Sciatic nerve (tissue), 2 donors: ENCODE measurements at regions not wholly inside any gene's neighbourhood (a gene's known extent, or its start where the extent isn't known, plus 50 kb on each side); places are given as distances from the start of the nearest gene placed in this dataset.
A peak's percentile ranks its signal among the peaks of the same experiment; 100 is the strongest.
"Not testable (repeated sequence)": the region's sequence is repeated elsewhere in the genome, so short reads cannot be mapped to it uniquely, and the experiment has no call there.

Experiments used
- ATAC-seq: fragments of 200-7000 bp; cut with Tn5 transposase; one replicate; pipeline ENCODE4 v1.9.1; 2020; ENCODE audit warnings: mild to moderate bottlenecking, moderate library complexity
- DNase-seq: peaks from one replicate; pipeline ENCODE4 v3.0.0-alpha.2; 2020; ENCODE audit warnings: low spot score
- intact Hi-C: fragments of 100-400 bp; cut with DNase I; formaldehyde crosslinking; loops from one replicate; pipeline ENCODE4 v1.14.2; 2022
- donor health status: DM: no; HTN: no; CAD: no.
- donor health status: DM: no; HTN: no; CAD: no.

- DNase-seq, ATAC-seq, intact Hi-C loops: not testable (repeated sequence)
These were observed 84.3 kb downstream of the MRPL57 start for GRCh38 chr13:21260561-21261290.

DNA sequence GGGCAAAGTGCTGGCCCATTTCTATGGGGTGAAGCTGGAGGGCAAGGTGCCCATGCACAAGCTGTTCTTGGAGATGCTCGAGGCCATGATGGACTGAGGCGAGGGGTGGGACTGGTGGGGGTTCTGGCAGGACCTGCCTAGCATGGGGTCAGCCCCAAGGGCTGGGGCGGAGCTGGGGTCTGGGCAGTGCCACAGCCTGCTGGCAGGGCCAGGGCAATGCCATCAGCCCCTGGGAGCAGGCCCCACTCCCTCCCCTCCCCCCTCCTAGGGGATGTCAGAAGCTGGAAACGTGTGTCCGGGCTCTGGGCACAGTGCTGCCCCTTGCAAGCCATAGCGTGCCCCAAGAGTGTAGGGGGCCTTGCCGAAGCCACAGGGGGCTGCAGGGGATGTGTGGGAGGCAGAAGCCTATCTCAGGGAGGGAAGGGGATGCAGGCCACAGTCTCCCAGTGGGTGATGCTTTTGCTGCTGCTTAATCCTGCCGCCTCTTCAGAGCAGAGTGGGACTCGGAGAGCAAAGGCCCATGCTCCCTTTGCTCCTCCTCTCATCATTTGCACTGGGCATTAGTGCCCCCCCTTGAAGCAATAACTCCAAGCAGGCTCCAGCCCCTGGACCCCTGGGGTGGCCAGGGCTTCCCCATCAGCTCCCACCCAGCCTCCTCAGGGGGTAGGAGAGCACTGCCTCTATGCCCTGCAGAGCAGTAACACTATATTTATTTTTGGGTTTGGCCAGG, 85.2 kb downstream of the MRPL57 start:
- DNase-seq, ATAC-seq, intact Hi-C loops: not testable (repeated sequence)

GRCh38 chr13:21263909-21264308, 87.5 kb downstream of the MRPL57 start:
- DNase-seq, intact Hi-C loops, ATAC-seq: not testable (repeated sequence)

DNA sequence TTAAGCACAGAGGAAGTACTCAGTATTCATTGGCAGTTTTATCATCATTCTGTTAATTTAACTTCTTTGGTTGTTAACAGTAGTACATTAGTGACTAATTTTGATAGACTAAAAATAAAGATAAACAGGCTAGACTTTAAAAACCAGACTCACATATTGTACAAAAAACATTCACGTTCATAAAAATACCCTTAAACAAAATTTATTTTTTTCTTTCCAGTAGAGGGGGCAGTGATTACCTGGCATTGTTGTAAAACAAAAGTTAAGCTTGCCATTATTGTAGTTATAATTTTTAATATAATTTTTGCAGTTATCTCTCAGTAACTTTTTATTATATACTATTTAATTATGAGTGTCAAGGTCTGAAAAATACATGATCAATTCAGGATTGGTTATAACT, 92.0 kb downstream of the MRPL57 start:
- ATAC-seq, intact Hi-C loops, DNase-seq: not testable (repeated sequence)

DNA sequence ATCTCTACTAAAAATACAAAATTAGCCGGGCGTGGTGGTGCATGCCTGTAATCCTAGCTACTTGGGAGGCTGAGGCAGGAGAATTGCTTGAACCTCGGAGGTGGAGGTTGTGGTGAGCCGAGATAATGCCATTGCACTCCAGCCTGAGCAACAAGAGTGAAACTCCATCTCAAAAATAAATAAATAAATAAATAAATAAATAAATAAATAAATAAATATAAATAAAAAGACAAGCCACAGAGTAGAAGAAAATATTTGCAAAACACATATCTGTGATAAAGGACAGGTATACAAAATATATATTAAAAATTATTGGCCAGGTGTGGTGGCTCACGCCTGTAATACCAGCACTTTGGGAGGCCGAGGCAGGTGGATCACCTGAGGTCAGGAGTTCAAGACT, 96.0 kb downstream of the MRPL57 start:
- DNase-seq, intact Hi-C loops, ATAC-seq: not testable (repeated sequence)

- ATAC-seq, intact Hi-C loops, DNase-seq: not testable (repeated sequence)
These were observed 98.0 kb downstream of the MRPL57 start for GRCh38 chr13:21274457-21274856.

GRCh38 chr13:21282065-21282464, 105.6 kb downstream of the MRPL57 start:
- intact Hi-C loops = no loop called here
- no peak for ATAC-seq

GRCh38 chr13:21287331-21287907, 111.0 kb downstream of the MRPL57 start:
- DNase-seq (no peak), ATAC-seq (no peak)
- intact Hi-C loops = no loop called here

More at GRCh38 chr13:21282065-21282464, 105.6 kb downstream of the MRPL57 start:
- no peak for DNase-seq

DNA sequence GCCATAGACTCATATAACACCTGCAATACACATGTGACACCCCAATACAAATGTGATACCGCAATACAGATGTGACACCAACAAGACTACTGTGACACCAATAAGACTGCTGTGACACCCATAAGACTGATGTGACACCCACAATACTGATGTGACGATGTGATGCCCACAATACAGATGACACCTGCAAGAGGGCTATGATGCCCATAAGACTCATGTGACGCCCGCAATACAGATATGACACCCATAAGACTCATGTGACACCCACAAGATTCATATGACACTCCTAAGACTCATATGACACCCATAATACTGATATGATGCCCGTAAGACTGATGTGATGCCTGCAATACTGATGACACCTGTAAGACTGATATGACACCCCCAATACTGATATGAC, 113.0 kb downstream of the MRPL57 start:
- intact Hi-C loops = no loop called here
- ATAC-seq (no peak), DNase-seq (no peak)

DNA sequence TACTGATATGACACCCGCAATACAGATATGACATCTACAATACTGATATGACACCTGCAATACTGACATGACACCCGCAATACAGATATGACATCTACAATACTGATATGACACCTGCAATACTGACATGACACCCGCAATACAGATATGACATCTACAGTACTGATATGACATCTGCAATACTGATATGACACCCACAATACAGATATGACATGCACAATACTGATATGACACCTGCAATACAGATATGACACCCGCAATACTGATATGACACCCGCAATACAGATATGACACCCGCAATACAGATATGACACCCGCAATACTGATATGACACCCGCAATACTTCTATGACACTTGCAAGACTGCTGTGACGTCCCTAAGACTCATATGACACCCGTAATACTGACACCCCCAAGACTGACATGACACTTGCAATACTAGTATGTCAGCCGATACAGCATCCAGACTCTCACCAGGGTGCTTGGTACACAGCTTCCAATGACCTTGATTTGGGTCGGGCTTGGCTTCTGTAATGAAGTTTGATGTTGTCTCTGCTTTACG, 114.1 kb downstream of the MRPL57 start:
- DNase-seq, ATAC-seq, intact Hi-C loops: not testable (repeated sequence)

DNA sequence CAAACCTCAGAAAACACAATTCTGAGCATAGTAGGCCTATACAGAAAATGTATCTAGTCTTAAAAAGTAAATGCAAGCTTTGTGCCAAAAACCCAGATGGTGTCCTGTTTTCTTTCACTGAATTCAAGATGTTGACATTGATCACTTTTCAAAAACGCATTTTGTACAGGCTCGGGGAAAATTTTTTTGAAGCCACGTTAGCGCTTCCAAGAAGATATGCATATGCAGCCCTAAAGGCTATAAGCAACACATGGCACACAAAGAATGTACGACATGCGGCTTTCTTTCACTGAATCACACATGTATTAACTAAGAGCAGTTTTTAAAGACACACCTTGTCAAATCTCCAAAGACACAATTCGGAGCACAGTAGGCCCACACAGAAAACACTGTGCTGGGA, 115.4 kb downstream of the MRPL57 start:
- no peak for DNase-seq
- ATAC-seq = no peak
- intact Hi-C loops = no loop called here

- intact Hi-C loops = not testable (repeated sequence)
These were observed 120.5 kb downstream of the MRPL57 start for GRCh38 chr13:21296991-21297390.

GRCh38 chr13:21297447-21297846, 121.0 kb downstream of the MRPL57 start:
- ATAC-seq (peak; percentile 3), DNase-seq (no peak)
- intact Hi-C loops = no loop called here

More at GRCh38 chr13:21296991-21297390, 120.5 kb downstream of the MRPL57 start:
- DNase-seq = peak; percentile 72
- peak; percentile 85 for ATAC-seq

DNA sequence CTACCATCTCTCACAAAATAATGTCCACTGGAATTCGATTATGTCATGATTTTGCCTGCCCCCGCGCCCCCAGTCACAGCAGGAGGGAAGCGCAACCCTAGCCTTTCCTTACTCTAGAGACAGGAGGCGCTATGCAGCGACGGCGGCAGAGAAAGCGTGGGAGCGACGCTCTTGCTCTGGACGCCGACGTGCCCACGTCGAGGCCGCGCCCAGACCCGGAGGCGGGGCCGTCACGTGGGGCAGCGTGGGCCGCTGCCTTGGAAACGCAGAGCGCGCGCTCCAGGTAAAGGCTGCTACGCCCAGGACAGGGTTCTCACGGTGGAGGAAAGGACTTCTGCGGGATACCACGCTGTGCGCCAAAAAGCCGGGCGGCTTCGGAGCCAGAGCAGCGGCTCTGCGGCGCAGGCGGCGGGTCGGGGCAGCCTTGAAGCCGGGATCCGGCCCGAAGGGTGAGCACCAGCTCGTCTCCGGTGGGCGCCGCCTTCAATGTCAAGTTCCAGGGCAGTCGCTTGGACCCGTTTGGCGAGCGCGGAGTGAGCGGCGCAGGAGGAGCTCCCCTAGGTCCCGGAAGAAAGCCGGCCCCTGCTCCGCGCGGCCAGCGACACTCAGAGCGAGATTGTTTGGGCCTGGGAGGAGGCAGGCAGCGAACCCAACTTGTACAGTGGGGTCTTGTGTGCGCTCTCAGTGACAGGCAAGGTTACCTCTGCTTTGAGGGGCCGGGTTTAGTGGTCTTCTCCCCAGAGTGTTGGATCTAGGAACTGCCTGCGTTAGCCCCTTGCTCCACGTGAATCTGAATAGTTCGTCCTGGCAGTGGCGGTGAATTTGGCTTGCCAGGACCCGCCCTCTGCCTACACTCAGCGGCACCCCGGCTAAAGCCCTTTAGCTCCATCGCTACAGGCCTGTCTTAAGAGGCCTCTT, 121.7 kb downstream of the MRPL57 start:
- DNase-seq (peak; percentile 89), ATAC-seq (peak; percentile 100)
- intact Hi-C loops = no loop called here

DNA sequence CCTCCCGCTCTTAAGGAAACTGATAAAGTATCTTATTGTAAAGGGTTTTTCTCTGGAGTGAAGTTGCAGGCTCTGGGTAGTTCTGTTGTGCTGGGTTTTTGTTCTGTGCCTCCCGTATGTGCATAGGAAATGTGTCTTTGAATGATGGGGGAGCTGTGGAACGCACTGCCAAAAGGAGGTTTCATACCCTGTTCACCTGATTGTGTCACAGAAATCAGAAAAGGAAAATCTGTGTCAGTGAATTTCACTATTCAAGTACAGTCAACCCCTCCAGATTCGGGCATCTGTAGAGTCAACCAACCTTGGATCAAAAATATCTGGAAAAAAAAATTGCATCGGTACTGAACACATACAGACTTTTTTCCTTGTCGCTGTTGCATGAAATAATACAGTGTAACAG, 127.8 kb downstream of the MRPL57 start:
- no peak for ATAC-seq
- no peak for DNase-seq
- intact Hi-C loops = no loop called here

GRCh38 chr13:21306300-21307073, 130.0 kb downstream of the MRPL57 start:
- intact Hi-C loops, ATAC-seq: not testable (repeated sequence)

GRCh38 chr13:21307158-21307557, 130.7 kb downstream of the MRPL57 start:
- intact Hi-C loops, ATAC-seq, DNase-seq: not testable (repeated sequence)

More at GRCh38 chr13:21306300-21307073, 130.0 kb downstream of the MRPL57 start:
- not testable (repeated sequence) for DNase-seq

DNA sequence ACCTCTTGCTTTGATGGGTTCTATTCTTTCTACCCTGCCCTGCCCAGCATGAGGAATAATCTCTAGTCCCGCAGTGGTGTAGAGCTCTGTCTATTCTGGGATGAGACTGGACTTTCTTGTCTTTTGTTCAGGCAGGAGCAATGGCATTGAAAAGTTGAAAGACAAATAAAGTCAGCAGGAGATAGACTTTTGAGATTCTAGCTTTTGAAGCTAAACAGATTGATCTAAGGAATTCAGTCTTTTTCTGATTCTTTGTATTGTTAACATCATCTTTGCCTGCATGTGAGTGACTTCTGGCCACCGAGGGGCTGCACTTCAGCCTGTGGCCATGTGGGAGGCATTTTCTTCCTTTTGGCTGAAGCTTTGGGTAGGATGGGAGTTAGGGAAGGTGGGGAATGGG, 132.4 kb downstream of the MRPL57 start:
- intact Hi-C loops = no loop called here
- DNase-seq (no peak), ATAC-seq (no peak)
